SU-DHL-6 (cell line): ENCODE measurements at regions not wholly inside any gene's neighbourhood (a gene's known extent, or its start where the extent isn't known, plus 50 kb on each side); places are given as distances from the start of the nearest gene placed in this dataset.

Source experiments
- CTCF ChIP-seq: fragments of 200-600 bp; sonication (generic); IDR thresholded peaks from one replicate; pipeline ENCODE4 v1.5.1; 2017; ENCODE audit warnings: antibody characterized with exemption, mild to moderate bottlenecking, low read length, moderate library complexity; ENCODE audit not compliant: insufficient read depth, poor library complexity, severe bottlenecking
- EZH2phosphoT487 ChIP-seq: fragments of 200-600 bp; sonication (generic), shearing (Covaris generic); conservative IDR thresholded peaks from 2 replicates; pipeline ENCODE4 v1.6.1; 2018; ENCODE audit warnings: mild to moderate bottlenecking, antibody characterized with exemption, low read length, moderate library complexity, mixed read lengths

DNA sequence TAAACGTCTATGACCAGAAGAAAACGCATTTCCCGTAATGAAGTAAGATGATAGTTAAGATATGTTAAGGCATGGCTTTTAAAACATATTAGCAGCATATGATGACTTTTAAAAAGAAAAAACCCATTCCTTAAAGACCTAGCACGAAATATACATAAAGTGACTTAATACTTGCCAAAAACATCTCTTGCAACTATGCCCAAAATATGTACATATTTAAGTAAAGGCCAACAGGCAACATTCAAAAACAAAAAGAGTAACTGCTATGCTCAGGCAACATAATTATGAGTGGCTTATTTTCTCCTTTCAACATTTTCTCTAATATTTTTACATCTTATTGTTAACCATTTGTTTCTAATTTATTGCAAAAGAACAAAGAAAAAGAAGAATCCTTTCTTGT is 60.3 kb upstream of the PAPOLG start:
- TF ChIP-seq CTCF (no peak), EZH2phosphoT487 (no peak)
